NCI-H2081 treated with DMSO at 0.1 percent for 48 hours (cell line): ENCODE measurements at regions not wholly inside any gene's neighbourhood (a gene's known extent, or its start where the extent isn't known, plus 50 kb on each side); places are given as distances from the start of the nearest gene placed in this dataset.
"Not testable (repeated sequence)": the region's sequence is repeated elsewhere in the genome, so short reads cannot be mapped to it uniquely, and the experiment has no call there.

Experiments
- DNase-seq: peaks from one replicate; lab custom pipeline; 2025; lab: John Stamatoyannopoulos, UW

DNA sequence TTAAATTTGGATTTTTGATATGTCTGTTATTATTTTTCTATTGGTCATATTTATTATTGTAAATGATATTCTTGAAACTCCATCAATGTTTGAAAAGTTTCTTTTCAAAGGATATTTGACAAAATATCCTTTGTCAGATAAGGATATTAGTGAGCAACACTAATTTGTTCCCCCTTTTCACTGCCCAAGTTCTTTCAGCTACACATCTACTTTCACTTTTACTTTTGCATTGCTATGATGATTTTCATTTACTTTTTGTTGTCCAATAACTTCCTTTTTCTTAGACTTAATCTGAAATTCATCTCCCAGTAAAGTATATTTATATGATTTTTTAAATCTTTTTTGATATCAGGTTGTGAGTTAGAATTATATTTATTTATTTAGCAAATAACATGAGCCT is 542.3 kb upstream of the ADGRL3 start:
- DNase-seq = no peak

DNA sequence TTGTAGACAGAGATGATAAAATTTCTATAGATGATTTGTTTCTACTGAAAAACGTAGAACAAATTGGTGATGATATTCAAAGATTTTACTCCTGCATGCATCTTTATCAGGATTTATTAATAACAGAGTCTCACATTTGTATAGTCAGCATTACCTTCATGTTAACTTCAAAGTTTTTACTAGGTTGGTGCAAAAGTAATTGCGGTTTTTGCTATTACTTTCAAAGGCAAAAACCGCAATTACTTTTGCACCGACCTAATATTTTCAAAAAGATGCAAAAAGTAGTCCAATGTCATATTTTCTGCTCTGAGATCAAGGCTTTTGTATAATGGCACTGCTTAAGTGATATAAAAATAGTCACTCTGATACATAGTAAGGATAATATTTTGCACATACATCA is 536.4 kb upstream of the ADGRL3 start:
- DNase-seq = no peak

DNA sequence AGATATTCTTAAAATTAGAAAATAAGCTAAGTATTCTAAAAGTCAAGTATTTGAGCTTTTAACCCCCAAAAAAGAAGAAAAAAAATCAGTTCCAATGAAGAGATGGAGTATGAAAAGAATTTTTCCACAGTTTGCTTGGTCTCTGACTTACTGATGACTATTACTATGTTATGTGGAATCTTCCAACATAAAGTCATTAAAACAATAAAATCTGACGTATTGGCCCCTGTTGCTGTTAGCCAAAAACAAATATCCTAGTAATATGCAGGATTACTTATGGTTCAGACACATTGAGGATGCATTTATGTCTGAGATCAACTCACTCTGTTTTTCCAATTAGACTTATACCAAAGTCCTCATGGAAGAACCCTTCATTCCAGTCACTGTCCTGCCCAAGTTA is 517.2 kb upstream of the ADGRL3 start:
- no peak for DNase-seq

DNA sequence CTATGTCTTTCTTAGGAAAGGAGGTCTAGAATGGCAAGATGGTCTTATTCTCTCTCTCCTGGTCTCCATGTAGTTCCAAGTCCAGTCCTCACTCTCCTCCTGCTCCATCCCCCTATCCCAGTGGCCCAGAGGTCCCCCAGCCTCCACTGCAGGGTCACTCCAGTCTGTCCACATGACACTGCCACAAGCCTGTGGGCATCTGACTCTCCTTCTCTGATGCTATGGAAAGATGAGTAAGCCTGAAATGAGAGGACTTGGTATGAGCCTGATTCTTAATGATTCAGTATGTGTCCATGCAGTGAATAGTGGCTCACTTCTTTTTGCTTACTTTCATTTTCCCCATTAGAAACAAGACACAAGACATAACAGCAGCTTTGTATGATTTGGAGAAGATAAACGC is 516.8 kb upstream of the ADGRL3 start:
- no peak for DNase-seq

DNA sequence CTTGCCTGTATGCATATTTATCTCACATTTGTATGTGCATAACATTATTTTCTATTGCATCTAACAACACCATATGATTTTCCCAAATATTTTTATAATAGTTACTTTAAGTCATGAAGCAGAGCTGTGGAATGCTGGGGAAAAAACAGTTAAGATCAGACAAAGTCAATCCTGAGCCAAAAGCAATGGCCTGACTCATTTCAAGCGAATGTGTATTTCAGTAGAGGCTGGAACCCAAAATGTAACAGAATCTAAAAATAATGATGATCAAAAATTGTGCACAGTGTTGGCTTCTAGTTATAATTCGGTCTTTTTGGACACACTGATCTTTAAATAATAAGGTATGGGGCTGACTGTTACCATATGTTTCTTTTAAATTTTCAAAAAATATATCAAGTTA is 516.2 kb upstream of the ADGRL3 start:
- DNase-seq = no peak

DNA sequence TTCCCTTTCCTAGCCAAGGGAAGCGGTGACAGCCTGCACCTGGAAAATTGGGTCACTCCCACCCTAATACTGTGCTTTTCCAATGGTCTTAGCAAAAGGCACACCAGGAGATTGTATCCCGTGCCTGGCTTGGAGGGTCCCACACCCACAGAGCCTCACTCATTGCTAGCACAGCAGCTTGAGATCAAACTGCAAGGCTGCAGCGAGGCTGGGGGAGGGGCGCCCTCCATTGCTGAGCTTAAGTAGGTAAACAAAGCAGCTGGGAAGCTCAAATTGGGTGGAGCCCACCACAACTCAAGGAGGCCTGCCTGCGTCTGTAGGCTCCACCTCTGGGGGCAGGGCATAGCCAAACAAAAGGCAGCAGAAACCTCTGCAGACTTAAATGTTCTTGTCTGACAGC is 504.1 kb upstream of the ADGRL3 start:
- not testable (repeated sequence) for DNase-seq

DNA sequence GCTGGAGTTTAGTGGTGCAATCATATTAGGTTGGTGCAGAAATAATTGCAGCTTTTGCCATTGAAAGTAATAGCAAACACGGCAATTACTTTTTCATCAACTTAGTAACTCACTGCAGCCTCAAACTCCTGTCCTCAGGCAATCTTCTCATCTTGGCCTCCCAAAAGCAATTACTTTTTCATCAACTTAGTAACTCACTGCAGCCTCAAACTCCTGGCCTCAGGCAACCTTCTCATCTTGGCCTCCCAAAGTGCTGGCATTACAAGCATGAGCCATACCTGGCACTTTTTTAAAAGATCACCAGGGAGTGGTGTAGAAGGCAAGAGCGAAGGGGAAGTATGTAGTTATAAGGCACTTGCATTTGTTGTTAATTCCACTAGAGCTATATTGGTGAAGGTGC is 491.1 kb upstream of the ADGRL3 start:
- DNase-seq = no peak

DNA sequence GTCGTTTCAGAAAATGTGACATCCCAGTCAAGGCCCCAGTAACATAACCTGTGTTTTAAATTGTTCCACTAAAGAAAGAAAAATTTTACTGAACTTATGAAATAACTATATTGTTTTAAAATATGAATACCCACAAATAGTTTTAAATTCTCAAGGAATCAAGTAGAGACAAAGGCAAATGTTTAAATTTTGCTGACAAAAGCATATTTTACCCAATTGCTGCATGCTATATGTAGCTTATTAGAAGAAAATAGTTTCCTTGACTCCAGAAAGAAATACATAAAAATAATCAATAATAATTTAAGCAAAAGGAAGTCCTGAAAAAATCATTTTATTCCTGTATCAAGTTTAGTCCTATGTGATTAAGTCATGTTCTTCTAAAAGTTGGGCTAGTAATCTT is 481.3 kb upstream of the ADGRL3 start:
- DNase-seq = no peak

DNA sequence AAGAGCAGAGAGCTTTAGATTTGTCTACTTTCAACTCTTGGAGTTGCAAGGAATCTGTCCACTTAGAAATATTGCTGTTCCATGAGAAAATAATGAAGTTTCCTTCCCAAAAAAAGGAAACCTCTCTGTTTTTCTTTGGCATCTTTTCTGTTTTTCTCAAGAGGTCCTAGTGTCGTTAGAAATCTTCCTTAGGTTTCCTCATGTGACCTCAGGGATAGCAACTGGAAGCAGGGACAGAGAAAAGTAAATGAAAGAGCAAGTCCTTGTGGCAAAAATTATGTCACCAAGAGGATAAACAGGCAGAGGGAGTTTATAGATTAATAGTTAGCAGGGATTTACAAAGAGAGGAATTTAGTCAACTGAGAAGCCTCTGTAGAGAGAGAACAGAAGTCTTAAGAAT is 478.4 kb upstream of the ADGRL3 start:
- DNase-seq = no peak

DNA sequence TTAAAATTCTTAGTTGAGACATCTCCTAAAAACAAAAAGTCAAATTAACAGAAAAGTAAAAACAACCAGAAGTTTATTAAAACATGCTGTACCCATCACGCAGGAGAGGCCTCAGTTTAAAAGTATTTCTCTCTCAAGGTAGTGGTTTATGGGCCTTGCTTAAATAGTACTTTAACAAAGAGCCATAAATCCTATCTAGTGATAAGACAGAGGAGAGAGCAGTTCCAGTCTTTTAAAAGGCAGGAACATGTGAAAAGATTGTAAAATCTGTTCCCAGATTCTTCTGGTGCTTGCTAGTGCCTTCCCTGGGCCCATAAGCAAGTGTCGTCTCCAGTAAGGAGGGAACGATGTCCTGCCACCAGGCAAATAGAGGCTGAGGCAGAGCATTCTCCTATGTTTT is 476.3 kb upstream of the ADGRL3 start:
- DNase-seq = no peak

DNA sequence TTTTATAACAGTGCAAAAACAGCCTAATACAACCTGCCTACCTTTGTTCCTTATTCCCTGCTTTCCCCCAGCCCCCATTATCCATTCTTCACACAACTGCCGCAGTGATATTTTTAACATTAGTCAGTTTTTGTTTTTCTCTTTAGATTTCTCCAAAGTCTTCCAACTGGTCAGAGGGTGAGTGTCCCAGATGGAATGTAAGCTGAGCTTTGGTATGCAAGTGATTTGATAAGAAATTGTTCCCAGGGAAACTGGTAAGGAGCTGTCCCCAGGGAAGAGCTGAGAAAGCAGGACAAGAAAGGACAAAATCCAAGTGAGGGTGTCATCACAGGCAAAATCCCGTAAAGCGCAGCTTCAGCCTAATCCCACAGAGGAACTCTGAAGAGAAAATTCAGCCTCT is 475.5 kb upstream of the ADGRL3 start:
- DNase-seq = no peak

DNA sequence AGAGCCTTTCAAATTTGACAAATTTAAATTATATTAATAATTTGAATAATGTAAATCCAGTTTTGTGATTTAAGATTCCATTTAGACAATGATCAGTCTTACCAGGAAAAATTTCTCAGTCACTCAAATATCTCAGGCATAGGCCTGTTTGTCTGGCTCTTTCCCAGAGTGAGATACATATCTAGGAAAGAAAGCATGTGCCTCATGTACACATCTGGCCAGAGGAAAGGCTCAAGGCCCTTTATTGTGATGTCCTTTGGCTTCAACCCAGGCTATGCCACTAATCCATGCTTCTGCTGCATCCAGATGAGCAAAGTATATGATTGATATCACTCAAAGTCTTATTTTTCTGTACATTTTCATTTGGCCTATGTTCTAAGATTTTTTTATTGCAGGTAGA is 473.3 kb upstream of the ADGRL3 start:
- no peak for DNase-seq

DNA sequence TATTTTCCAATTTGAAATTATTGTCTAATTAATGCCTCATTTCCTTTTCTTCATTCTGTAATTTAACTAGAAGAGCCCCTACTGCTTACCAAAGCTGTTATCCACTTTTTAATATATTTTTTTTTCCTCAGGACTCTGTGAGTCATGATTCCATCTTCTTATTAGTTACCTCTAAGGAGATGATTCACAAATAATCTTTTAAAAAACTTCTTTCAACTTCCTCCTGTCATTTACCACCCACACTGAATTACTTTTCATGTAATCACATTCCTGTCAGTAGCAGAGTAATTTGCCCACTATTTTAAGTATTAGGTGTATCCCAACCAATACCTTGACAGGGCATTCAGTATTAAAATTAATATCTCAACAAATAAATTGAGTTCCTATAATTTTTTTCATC is 470.9 kb upstream of the ADGRL3 start:
- DNase-seq = no peak

DNA sequence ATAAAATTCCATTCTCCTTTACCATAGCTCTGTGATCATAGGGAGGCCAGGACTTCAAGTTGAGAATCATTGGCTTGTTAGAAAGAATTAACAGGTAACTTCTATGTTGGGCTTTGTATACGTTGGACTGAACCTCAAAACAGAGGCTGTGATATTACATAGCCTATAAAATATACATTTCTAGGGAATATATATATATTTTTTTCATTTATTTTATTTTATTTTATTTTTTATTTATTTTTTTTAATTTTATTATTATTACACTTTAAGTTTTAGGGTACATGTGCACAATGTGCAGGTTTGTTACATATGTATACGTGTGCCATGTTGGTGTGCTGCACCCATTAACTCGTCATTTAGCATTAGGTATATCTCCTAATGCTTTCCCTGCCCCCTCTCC is 470.4 kb upstream of the ADGRL3 start:
- not testable (repeated sequence) for DNase-seq

DNA sequence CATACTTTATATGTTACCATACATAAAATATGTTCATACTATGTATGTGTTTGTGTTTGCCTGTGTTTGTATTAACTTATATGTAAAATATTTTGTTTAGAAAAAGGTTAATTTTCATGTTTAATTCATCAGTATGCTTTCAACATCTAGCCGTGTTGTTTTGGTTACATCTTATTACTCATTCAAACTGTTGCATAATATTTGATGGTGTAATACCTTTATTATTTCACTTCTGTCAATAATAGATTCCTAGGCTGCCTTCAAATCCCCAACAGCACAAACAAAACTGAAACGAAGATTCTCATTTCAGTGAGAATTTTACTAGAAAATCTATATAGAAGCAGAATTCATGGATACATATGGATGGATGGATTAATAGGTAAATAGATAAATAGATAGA is 462.3 kb upstream of the ADGRL3 start:
- DNase-seq = no peak

DNA sequence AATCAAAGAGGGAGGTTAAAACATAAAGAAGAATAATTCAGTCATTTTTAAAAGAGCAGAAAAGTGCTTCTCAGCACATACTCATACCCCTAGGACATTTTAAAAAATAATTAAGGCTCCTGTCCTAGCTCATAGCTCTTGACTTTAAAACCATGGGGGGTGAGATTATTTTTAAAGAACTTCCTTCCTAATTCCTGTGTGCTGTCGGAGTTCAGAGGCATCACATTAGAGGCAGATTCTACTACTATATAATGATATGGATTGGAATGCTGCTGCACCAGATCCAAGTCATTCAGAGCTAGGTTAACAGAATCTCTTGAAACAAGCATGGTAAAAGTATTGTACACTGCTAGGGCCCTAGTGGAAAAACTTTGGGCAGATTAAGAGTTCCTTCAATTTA is 456.5 kb upstream of the ADGRL3 start:
- no peak for DNase-seq

DNA sequence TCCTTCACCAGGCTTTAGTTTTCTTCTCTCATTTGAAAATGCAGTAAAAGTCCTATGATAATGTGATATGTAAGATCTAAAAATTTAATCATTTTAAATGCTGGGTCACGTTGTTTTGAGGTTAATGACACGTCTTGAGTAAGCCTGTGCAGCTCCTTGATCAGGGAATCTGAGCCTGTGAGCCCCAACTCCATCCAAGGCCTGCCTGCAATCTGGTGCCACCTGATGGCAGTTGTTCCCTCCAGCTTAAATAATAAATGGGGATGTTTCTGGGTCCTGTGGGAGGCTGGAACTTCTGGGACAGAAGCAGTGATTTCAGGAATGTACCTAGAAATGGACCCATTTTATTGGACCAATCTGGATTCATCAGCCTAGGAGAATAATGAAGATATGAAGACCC is 455.4 kb upstream of the ADGRL3 start:
- no peak for DNase-seq

DNA sequence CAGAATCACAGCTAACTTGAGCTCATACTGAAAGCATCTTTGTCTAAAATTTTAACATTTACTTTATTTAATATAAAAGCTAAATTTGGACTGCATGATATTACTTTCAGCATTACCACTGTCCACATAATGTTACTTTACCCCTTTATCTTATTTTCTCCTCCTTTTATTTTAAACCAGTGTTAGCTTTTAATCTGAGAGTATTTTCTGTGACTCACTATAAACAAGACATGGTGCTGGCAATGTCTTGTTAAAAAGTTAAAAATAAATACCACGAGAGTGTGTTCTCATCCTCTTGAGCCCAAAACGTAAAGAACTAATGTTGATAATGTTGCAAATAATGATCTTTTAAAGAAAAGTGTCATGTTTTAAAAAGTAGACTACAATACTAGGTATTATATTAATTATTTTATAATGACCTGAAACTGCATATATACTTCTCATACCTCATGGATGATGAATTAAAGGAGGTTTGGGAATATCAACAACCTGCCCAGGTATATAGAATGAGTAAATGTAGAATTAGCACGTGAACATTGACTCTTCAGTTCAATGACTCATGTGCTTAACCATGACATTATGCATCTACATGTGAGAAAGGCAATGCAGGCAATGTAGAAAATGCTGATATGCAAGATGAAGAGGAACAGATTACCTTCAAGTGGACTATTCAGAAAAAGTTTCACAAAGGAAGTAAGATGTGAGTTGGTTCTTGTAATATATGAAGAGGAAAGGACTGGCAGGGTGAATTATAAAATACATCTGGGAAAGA is 454.1 kb upstream of the ADGRL3 start:
- no peak for DNase-seq

DNA sequence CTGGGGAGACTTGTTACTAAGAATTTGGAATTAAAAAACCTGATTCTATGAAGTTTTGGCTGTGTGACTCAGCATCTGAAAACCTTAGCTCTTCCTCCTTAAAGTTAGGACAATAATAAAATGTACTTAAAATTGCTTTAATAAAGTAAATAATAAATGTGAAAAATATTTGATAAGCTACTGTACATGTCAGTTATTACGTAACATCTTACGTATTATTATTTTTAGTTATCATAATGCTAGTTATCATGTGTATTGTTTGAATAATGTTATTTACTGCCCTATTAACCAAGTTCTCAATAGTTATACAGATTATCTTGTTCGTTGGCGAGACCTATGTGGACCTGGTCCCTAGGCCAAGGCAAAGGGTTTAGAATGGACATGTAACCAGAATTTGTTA is 449.2 kb upstream of the ADGRL3 start:
- no peak for DNase-seq

DNA sequence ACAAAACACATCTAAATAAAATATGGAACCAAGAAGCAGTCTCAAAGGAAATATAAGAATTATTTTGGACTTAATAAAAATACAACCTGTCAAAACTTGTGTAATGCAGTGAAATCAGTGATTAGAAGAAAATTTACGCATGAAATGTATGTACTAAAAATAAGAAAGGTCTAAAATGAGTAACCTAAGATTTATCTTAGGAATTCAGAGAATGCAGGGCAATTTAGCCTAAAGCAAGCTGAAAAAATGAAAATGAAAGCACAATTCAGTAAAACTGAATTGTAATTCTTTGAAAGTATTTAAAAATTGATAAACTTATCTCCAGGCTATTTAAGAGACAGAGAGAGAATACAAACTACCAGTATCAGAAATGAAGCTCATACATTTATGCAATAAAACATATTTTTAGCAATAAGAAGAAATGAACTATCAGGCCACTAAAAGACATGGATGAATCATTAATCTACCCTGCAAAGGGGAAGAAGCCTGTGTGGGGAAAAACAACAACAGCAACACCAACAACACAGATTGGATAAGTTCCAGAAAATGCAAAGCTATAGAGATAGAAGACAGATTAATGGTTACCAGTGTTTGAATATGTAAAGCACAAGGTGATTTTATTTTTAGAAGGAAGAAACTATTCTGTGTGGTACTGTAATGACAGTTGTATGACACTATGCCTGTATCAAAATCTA is 442.0 kb upstream of the ADGRL3 start:
- DNase-seq = no peak

DNA sequence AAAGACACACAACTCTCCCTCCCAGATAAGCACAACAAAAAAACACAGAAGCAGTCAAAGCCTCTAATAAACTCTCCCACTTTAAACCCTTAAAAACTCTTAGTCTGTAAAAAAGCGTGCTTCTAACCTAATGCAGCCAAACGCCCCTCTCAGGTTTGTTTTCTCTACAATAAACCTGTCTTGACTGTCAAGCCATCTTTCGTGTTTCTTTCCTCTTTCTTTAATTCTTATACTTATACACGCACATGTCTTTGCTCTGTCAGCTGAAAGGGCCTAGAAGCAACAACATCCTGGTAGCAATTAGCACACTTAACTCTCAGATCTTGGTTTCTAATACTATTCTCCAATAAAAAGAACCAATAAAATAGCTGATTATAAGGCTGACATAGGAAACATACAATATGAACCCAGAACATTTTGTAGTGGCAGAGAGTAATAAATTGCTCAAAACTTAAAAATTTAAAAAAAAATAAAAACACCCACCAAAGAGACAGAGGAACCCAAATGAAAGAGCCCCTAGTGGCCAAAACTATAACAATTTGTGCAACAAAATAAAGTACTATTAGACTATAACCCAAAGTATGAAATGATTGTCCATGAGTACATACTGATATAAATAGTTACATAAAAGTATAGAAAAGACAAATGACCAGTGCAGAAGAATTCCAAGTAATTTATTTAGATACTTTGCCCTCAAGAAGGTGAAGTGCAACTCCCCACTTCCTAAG is 440.4 kb upstream of the ADGRL3 start:
- no peak for DNase-seq

DNA sequence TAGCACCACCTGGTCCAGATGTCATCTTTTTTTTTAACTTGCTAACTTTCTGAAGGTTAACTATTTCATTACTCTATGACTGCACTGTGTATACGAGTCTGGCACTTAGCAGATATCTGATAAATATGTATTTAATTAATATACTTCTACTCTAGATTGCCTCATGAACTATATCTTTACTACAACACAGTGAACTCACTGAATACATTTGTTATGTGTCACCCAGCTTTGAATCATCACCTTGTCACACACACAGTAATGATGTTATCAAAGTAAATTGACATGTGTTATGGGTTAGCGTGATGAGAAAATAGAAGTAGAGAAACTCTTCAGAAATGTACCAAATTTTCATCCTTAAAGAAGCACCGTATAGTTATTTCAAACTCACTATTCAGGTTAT is 419.3 kb upstream of the ADGRL3 start:
- DNase-seq = no peak

DNA sequence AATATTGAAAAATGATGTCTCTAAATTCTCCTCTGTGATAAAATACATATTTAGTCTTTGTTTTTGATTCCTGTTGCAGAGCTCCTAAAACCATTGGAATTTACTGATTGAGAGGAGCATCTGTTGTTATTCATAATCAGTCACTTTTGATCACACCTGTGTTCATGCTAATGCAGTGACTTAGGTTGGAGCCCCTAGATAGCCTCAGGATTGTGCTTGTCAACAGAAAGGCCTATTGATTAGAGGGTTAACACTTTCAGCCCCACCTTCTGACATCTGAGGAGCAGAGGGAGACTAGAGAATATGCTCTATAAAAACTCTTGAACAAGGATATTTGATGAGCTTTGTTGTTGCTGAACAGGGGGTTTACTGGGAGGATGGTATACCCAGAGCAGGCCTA is 409.5 kb upstream of the ADGRL3 start:
- no peak for DNase-seq
